Fibroblast of lung (primary cell): ENCODE measurements at regions not wholly inside any gene's neighbourhood (a gene's known extent, or its start where the extent isn't known, plus 50 kb on each side); places are given as distances from the start of the nearest gene placed in this dataset.

Experiments
- DNase-seq, 2 donors: peaks; one replicate each; pipeline versions ENCODE4 v3.0.0 to v3.0.0-alpha.2; 2010; ENCODE audit warnings: low read depth in 2 of 2
- H2AFZ ChIP-seq: 2 replicates; pipeline ENCODE4 v1.5.1; 2012; ENCODE audit warnings: low read length, control low read depth, inconsistent platforms
- H3K27ac ChIP-seq: 2 replicates; pipeline ENCODE4 v1.5.1; 2011; ENCODE audit warnings: low read length, control low read depth; ENCODE audit not compliant: insufficient read depth
- H3K27me3 ChIP-seq: 2 replicates; pipeline ENCODE4 v1.5.1; 2011; ENCODE audit warnings: mild to moderate bottlenecking, low read length; ENCODE audit not compliant: control insufficient read depth, insufficient read depth
- H3K36me3 ChIP-seq: 2 replicates; pipeline ENCODE4 v1.5.1; 2011; ENCODE audit warnings: low read length; ENCODE audit not compliant: control insufficient read depth, insufficient read depth
- H3K4me1 ChIP-seq: 2 replicates; pipeline ENCODE4 v1.5.1; 2011; ENCODE audit warnings: low read length; ENCODE audit not compliant: control insufficient read depth, insufficient read depth; ENCODE audit errors: extremely low read depth
- H3K4me2 ChIP-seq: 2 replicates; pipeline ENCODE4 v1.5.1; 2011; ENCODE audit warnings: low read length, control low read depth; ENCODE audit not compliant: insufficient read depth; ENCODE audit errors: extremely low read depth
- H3K4me3 ChIP-seq, 4 experiments: fragments of 200-600 bp in 1 of 4; sonication (generic) in 1 of 4; replicated peaks in 1 of 4; 2 replicates each; pipeline ENCODE4 v1.5.1; 2011 to 2016; ENCODE audit warnings: low read length in 4 of 4, low read depth in 3 of 4, mild to moderate bottlenecking in 3 of 4, control low read depth in 2 of 4, inconsistent platforms in 1 of 4, mixed read lengths in 1 of 4; ENCODE audit not compliant: insufficient read depth in 1 of 4; ENCODE audit errors: control extremely low read depth in 1 of 4
- H3K79me2 ChIP-seq: 2 replicates; pipeline ENCODE4 v1.5.1; 2012; ENCODE audit warnings: mild to moderate bottlenecking, low read length, inconsistent platforms; ENCODE audit not compliant: control insufficient read depth, insufficient read depth
- H3K9ac ChIP-seq: 2 replicates; pipeline ENCODE4 v1.5.1; 2011; ENCODE audit warnings: mild to moderate bottlenecking, low read length, control low read depth; ENCODE audit not compliant: insufficient read depth
- H3K9me3 ChIP-seq: 2 replicates; pipeline ENCODE4 v1.5.1; 2012; ENCODE audit warnings: low read depth, low read length; ENCODE audit not compliant: control insufficient read depth, insufficient read depth
- H4K20me1 ChIP-seq: 2 replicates; pipeline ENCODE4 v1.5.1; 2011; ENCODE audit warnings: low read length; ENCODE audit not compliant: control insufficient read depth, insufficient read depth; ENCODE audit errors: extremely low read depth
- CTCF ChIP-seq, 2 donors: IDR thresholded peaks in 1 of 2; conservative IDR thresholded peaks in 1 of 2; 1 replicate in 1 of 2; 2 replicates in 1 of 2; pipeline ENCODE4 v1.5.1; 2011 to 2012; ENCODE audit warnings: low read length in 2 of 2, control low read depth in 1 of 2, inconsistent platforms in 1 of 2, low read depth in 1 of 2, mild to moderate bottlenecking in 1 of 2
- EZH2 ChIP-seq: IDR thresholded peaks from 2 replicates; pipeline ENCODE4 v1.5.1; 2012; ENCODE audit warnings: low read length, control low read depth, mild to moderate bottlenecking; ENCODE audit errors: missing control alignments

DNA sequence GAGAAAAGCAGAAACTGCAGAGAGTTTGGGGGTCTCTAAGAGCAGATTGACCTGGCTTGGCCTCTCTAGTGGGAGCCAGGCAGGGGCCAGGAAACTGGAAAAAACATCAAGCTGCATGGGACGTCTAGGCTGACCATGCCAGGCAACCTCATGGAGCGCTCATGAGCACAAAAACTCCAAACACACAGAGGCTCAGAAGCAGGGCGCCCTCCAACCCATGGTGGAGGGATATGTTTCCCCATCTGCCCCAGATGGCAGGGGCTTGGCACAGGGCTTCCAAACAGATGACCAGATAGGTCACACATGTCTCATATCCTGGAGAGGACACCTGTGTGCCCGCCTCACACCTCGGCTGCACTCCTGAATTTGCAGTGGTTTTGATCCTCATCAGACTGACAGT is 879.0 kb downstream of the UQCRFS1 start:
- Histone ChIP-seq H4K20me1 (no peaks in the 10 kb centered on the region), H3K4me2 (no peak overlapping the region), H2AFZ (no peak overlapping the region), H3K9me3 (no peaks in the 10 kb centered on the region), H3K36me3 (no peaks in the 10 kb centered on the region), H3K9ac (no peak overlapping the region), H3K4me1 (no peaks in the 10 kb centered on the region), H3K79me2 (no peaks in the 10 kb centered on the region), H3K27me3 (no peaks in the 10 kb centered on the region), H3K4me3 (no peak overlapping the region), H3K27ac (no peak overlapping the region)
- TF ChIP-seq CTCF (conservative IDR thresholded peaks at IDR 0.05 in 1 of 2, IDR thresholded peaks at IDR 0.05 in 1 of 2; ENCODE audit: low read depth in 1 of 2, low read length in 2 of 2) (no peak), EZH2 (no peak)
- no peak for DNase-seq

- Histone ChIP-seq H3K27me3 (no peaks in the 10 kb centered on the region), H3K4me3 (no peak overlapping the region), H2AFZ (no peak overlapping the region), H4K20me1 (no peaks in the 10 kb centered on the region), H3K9ac (no peak overlapping the region), H3K4me1 (no peaks in the 10 kb centered on the region), H3K27ac (no peak overlapping the region), H3K36me3 (no peaks in the 10 kb centered on the region), H3K4me2 (no peak overlapping the region), H3K79me2 (no peaks in the 10 kb centered on the region), H3K9me3 (no peaks in the 10 kb centered on the region)
- TF ChIP-seq CTCF (conservative IDR thresholded peaks at IDR 0.05 in 1 of 2, IDR thresholded peaks at IDR 0.05 in 1 of 2; ENCODE audit: low read depth in 1 of 2, low read length in 2 of 2), result no peak
- TF ChIP-seq EZH2, result no peak
- no peak for DNase-seq
Measured at GRCh38 chr19:28332886-28333285, 880.1 kb downstream of the UQCRFS1 start.

GRCh38 chr19:28332351-28332750 is 880.6 kb downstream of the UQCRFS1 start:
- TF ChIP-seq CTCF (conservative IDR thresholded peaks at IDR 0.05 in 1 of 2, IDR thresholded peaks at IDR 0.05 in 1 of 2; ENCODE audit: low read depth in 1 of 2, low read length in 2 of 2), result no peak
- TF ChIP-seq EZH2, result no peak
- Histone ChIP-seq H3K27me3 (no peaks in the 10 kb centered on the region), H3K9me3 (no peaks in the 10 kb centered on the region), H3K36me3 (no peaks in the 10 kb centered on the region), H2AFZ (no peak overlapping the region), H3K4me3 (no peak overlapping the region), H3K4me1 (no peaks in the 10 kb centered on the region), H3K9ac (no peak overlapping the region), H4K20me1 (no peaks in the 10 kb centered on the region), H3K4me2 (no peak overlapping the region), H3K79me2 (no peaks in the 10 kb centered on the region), H3K27ac (no peak overlapping the region)
- no peak for DNase-seq
